NB4 (cell line): ENCODE measurements at regions not wholly inside any gene's neighbourhood (a gene's known extent, or its start where the extent isn't known, plus 50 kb on each side); places are given as distances from the start of the nearest gene placed in this dataset.

ENCODE experiments used
- DNase-seq: peaks from one replicate; pipeline ENCODE4 v3.0.0; 2010; ENCODE audit warnings: low read depth
- H3K4me3 ChIP-seq: one replicate; pipeline ENCODE4 v1.5.1; 2011; ENCODE audit warnings: mild to moderate bottlenecking, low read depth, low read length, moderate library complexity
- CTCF ChIP-seq: IDR thresholded peaks from one replicate; pipeline ENCODE4 v1.5.1; 2012; ENCODE audit warnings: low read depth, low read length
- MAX ChIP-seq: IDR thresholded peaks from 2 replicates; pipeline ENCODE4 v1.6.1; 2011; ENCODE audit warnings: low read depth, low read length
- MYC ChIP-seq: IDR thresholded peaks from 2 replicates; pipeline ENCODE4 v1.6.1; 2011; ENCODE audit warnings: low read depth, low read length
- POLR2A ChIP-seq: IDR thresholded peaks from 2 replicates; pipeline ENCODE4 v1.6.1; 2011; ENCODE audit warnings: mild to moderate bottlenecking; ENCODE audit not compliant: insufficient read length; ENCODE audit errors: extremely low read depth

GRCh38 chr6:104421650-104422049 is 438.1 kb downstream of the HACE1 start:
- no peak overlapping the region for H3K4me3 ChIP-seq
- no peak for DNase-seq
- TF ChIP-seq MAX: no peak

GRCh38 chr6:104418839-104419238 is 440.9 kb downstream of the HACE1 start:
- no peak for DNase-seq
- TF ChIP-seq POLR2A (no peak), MAX (no peak), CTCF (no peak), MYC (no peak)
- no peak overlapping the region for H3K4me3 ChIP-seq

GRCh38 chr6:104418125-104418524 is 441.6 kb downstream of the HACE1 start:
- TF ChIP-seq MYC (no peak), MAX (no peak), CTCF (no peak), POLR2A (no peak)
- H3K4me3 ChIP-seq: no peak overlapping the region
- peak; percentile 78 for DNase-seq

- DNase-seq: no peak
- H3K4me3 ChIP-seq: no peak overlapping the region
- TF ChIP-seq POLR2A (no peak), MYC (no peak), MAX (no peak), CTCF (no peak)
These were observed 445.0 kb downstream of the HACE1 start for GRCh38 chr6:104414723-104415122.

GRCh38 chr6:104413767-104414166 is 446.0 kb downstream of the HACE1 start:
- DNase-seq: peak; percentile 2
- no peak overlapping the region for H3K4me3 ChIP-seq
- TF ChIP-seq MAX (no peak), CTCF (no peak), POLR2A (no peak), MYC (no peak)

GRCh38 chr6:104411302-104411701 is 448.4 kb downstream of the HACE1 start:
- no peak for TF ChIP-seq MYC
- no peak for TF ChIP-seq MAX
- no peak for TF ChIP-seq CTCF
- no peak for TF ChIP-seq POLR2A
- no peak overlapping the region for H3K4me3 ChIP-seq
- DNase-seq: no peak
